Type B pancreatic cell (in vitro differentiated cells): ENCODE measurements at regions not wholly inside any gene's neighbourhood (a gene's known extent, or its start where the extent isn't known, plus 50 kb on each side); places are given as distances from the start of the nearest gene placed in this dataset.

Experiments used
- DNase-seq: peaks from one replicate; pipeline ENCODE4 v3.0.0; 2021; ENCODE audit warnings: mixed read lengths; ENCODE audit not compliant: unreplicated experiment; ENCODE audit errors: extremely low spot score
- H3K27ac Mint-ChIP-seq: 2 replicates; pipeline ENCODE4 v1.8.0; 2021; ENCODE audit warnings: mild to moderate bottlenecking, mixed read lengths
- H3K27me3 Mint-ChIP-seq: 2 replicates; pipeline ENCODE4 v1.8.0; 2021; ENCODE audit warnings: mixed read lengths
- H3K36me3 Mint-ChIP-seq: 2 replicates; pipeline ENCODE4 v1.8.0; 2021; ENCODE audit warnings: mixed read lengths
- H3K4me1 Mint-ChIP-seq: one replicate; pipeline ENCODE4 v1.8.0; 2021; ENCODE audit warnings: mixed read lengths; ENCODE audit not compliant: unreplicated experiment
- H3K4me3 Mint-ChIP-seq: 2 replicates; pipeline ENCODE4 v1.8.0; 2021; ENCODE audit warnings: mild to moderate bottlenecking, mixed read lengths
- H3K9me3 Mint-ChIP-seq: 2 replicates; pipeline ENCODE4 v1.8.0; 2021; ENCODE audit warnings: mixed read lengths
- TF ChIP-seq, protein P1 (sequence below): fragments of 200-600 bp; sonication (generic); conservative IDR thresholded peaks from 2 replicates; pipeline ENCODE4 v1.5.0; 2021; ENCODE audit warnings: antibody characterized with exemption, mild to moderate bottlenecking

DNA sequence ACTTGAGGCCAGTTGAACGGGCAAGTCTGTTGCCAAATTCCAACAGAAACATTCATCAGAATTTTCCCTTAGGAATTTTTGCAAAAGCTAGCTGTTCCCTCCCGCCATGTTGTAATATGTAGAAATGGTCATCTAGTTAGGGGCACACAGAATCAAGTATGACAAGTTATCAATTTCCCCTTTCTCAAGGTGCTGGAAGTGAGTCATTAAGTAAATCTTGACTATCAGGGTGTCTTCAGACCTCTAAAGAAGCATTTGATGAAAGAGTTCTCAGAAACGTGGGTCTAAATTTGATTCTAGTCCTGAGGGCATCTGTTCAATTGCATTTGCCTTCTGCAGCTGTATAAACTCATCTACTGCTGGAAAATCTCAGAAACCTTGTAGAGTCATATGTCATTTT is 123.4 kb upstream of the FRMD4B start:
- no peaks in the 10 kb centered on the region for H3K36me3 Mint-ChIP-seq
- H3K27ac Mint-ChIP-seq, result no peak overlapping the region
- no peak overlapping the region for H3K4me3 Mint-ChIP-seq
- no peaks in the 10 kb centered on the region for H3K9me3 Mint-ChIP-seq
- DNase-seq, result no peak
- peaks cover 7% of the 10 kb centered on the region for H3K4me1 Mint-ChIP-seq
- TF ChIP-seq, protein P1, sequence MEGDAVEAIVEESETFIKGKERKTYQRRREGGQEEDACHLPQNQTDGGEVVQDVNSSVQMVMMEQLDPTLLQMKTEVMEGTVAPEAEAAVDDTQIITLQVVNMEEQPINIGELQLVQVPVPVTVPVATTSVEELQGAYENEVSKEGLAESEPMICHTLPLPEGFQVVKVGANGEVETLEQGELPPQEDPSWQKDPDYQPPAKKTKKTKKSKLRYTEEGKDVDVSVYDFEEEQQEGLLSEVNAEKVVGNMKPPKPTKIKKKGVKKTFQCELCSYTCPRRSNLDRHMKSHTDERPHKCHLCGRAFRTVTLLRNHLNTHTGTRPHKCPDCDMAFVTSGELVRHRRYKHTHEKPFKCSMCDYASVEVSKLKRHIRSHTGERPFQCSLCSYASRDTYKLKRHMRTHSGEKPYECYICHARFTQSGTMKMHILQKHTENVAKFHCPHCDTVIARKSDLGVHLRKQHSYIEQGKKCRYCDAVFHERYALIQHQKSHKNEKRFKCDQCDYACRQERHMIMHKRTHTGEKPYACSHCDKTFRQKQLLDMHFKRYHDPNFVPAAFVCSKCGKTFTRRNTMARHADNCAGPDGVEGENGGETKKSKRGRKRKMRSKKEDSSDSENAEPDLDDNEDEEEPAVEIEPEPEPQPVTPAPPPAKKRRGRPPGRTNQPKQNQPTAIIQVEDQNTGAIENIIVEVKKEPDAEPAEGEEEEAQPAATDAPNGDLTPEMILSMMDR, result no peak
- no peaks in the 10 kb centered on the region for H3K27me3 Mint-ChIP-seq

DNA sequence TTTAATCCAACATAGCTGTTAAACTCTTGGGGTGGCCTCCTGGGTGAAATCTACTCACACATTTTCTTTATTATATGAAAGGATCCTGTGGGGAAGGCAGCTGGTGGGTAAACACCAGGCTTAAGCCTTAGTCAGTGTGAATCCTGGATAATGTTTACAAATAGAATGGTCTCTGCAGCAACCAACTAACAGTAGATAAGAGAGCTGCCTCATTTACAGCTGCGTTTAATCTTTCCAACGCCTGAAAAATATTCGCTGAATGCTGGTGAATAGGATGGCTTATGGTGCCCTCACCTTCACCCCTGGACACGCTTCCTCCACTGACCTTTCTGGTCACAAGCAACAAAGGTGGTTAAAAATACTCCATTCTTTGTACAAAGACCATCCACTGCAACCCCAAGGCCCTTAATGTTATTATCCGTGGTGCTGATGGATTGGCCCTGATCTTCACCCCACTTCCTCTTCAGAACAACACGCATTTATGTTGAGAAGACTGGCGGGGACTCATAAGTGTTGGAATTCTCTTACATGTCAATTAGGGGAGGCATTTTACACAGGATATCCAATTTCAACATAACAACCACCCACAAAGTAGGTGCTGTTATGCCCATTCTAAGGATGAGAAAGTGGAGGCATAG is 120.0 kb upstream of the FRMD4B start:
- peaks cover 7% of the 10 kb centered on the region for H3K4me1 Mint-ChIP-seq
- TF ChIP-seq, protein P1, result no peak
- H3K27me3 Mint-ChIP-seq, result no peaks in the 10 kb centered on the region
- H3K9me3 Mint-ChIP-seq, result no peaks in the 10 kb centered on the region
- H3K36me3 Mint-ChIP-seq, result no peaks in the 10 kb centered on the region
- no peak overlapping the region for H3K4me3 Mint-ChIP-seq
- no peak for DNase-seq
- no peak overlapping the region for H3K27ac Mint-ChIP-seq

DNA sequence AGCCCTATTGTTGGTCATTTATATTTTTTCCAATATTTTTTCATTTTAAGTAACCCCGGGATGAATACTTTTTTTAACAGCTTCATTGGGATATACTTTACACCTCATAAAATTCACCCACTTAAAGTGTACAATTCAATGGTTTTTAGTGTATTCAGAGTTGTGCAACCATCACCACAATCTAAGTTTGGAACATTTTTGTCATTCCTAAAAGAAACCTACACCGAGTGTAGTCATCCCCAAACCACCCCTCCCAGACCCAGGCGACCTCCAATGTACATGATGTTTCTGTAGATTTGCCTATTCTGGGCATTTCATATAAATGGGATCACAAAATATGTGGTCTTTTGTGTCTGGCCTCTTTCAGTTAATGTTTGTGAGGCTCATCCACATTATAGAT is 118.3 kb upstream of the FRMD4B start:
- TF ChIP-seq, protein P1, result no peak
- Mint-ChIP-seq H3K36me3 (no peaks in the 10 kb centered on the region), H3K27ac (no peak overlapping the region), H3K4me1 (peaks cover 7% of the 10 kb centered on the region), H3K9me3 (no peaks in the 10 kb centered on the region), H3K4me3 (no peak overlapping the region), H3K27me3 (no peaks in the 10 kb centered on the region)
- DNase-seq, result no peak

DNA sequence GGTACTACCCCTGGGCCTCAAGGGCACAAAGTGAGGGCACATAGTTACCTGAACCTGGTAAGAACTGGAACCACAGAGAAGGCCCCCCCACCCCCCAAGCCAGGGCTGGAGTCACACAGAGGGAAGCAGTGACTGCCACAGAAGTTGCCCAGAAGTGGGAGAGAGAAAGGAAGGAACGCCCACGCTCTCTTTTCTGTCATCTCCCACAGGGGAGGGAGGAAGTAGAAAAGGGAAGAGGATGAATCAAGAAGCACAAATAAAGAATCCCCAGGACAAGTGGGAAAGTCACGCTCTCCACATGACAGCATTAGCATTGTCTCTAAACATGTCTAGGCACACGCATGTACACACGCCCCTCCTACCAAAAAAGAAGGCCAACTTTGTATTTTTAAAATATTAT is 114.7 kb upstream of the FRMD4B start:
- Mint-ChIP-seq H3K4me1 (peaks cover 1% of the 10 kb centered on the region), H3K27ac (no peak overlapping the region), H3K9me3 (no peaks in the 10 kb centered on the region), H3K36me3 (no peaks in the 10 kb centered on the region), H3K27me3 (no peaks in the 10 kb centered on the region), H3K4me3 (no peak overlapping the region)
- TF ChIP-seq, protein P1, result no peak
- DNase-seq, result no peak

DNA sequence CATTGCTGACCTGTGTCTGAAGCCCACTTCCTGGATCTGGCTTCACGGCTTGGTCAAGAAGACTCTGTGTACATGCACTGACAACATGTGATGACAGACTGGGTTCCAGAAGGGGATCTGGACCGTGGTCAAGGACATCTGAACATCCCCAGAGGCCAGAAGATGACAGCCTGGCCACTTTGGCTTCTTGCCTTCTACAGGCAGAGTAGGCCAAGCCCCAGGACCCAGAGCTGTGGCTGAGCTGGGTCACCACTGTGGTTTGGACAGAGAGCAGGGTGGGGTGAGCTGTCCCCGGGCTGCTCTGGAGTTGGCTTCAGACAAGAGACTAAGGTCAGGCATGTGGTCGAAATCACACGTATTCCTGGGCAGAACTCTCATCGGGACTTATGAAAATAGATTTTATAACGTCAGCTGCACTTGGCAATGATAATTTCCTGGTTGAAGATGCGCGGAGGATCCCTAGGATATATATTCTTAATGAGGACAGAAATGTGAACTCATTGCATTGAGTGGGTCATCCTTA is 114.1 kb upstream of the FRMD4B start:
- no peak for DNase-seq
- no peak overlapping the region for H3K4me3 Mint-ChIP-seq
- no peaks in the 10 kb centered on the region for H3K4me1 Mint-ChIP-seq
- H3K9me3 Mint-ChIP-seq, result no peaks in the 10 kb centered on the region
- H3K27ac Mint-ChIP-seq, result no peak overlapping the region
- H3K36me3 Mint-ChIP-seq, result no peaks in the 10 kb centered on the region
- TF ChIP-seq, protein P1, result no peak
- H3K27me3 Mint-ChIP-seq, result no peaks in the 10 kb centered on the region
